Caco-2 (cell line): ENCODE measurements at regions not wholly inside any gene's neighbourhood (a gene's known extent, or its start where the extent isn't known, plus 50 kb on each side); places are given as distances from the start of the nearest gene placed in this dataset.

ENCODE experiments used
- BruUV-seq: library from RNA; stranded (reverse); fragments of 400-500 nt; replicated peaks from 2 replicates; lab custom pipeline; 2021; lab: Mats Ljungman, UMichigan
- CTCF ChIA-PET: fragments of 300-600 bp; sonication (Branson Sonifier 250); formaldehyde crosslinking; loops from one replicate; lab custom pipeline; 2022; ENCODE audit warnings: antibody characterized with exemption; lab: Charles Lee
- POLR2A ChIA-PET: fragments of 300-600 bp; sonication (Branson Sonifier 250); formaldehyde crosslinking; loops from one replicate; lab custom pipeline; 2022; ENCODE audit warnings: antibody characterized with exemption; lab: Charles Lee
- DNase-seq, 2 experiments: peaks; one replicate each; pipeline versions ENCODE4 v3.0.0 to v3.0.0-alpha.2; 2020 to 2022
- H3K27me3 ChIP-seq: replicated peaks from 2 replicates; pipeline ENCODE4 v1.6.0; 2011; ENCODE audit warnings: low read length; ENCODE audit not compliant: control insufficient read depth, insufficient read depth
- H3K36me3 ChIP-seq: 2 replicates; pipeline ENCODE4 v1.5.1; 2011; ENCODE audit warnings: low read length; ENCODE audit not compliant: control insufficient read depth, insufficient read depth
- H3K4me1 ChIP-seq: fragments of 250-450 bp; sonication (Bioruptor Pico); 2 replicates; pipeline ENCODE4 v1.5.1; 2020; ENCODE audit warnings: mild to moderate bottlenecking
- H3K4me3 ChIP-seq: 2 replicates; pipeline ENCODE4 v1.5.1; 2011; ENCODE audit warnings: low read depth, mild to moderate bottlenecking, control low read depth, low read length
- H3K9me3 ChIP-seq: fragments of 250-450 bp; sonication (Bioruptor Pico); 2 replicates; pipeline ENCODE4 v1.5.1; 2020; ENCODE audit warnings: mild to moderate bottlenecking, moderate library complexity
- H3K27ac Mint-ChIP-seq: one replicate; pipeline ENCODE4 v1.8.0; 2022; ENCODE audit warnings: mixed read lengths; ENCODE audit not compliant: unreplicated experiment
- H3K27me3 Mint-ChIP-seq: one replicate; pipeline ENCODE4 v1.8.0; 2022; ENCODE audit warnings: mixed read lengths; ENCODE audit not compliant: insufficient read depth, unreplicated experiment
- H3K36me3 Mint-ChIP-seq: one replicate; pipeline ENCODE4 v1.8.0; 2022; ENCODE audit warnings: mild to moderate bottlenecking, mixed read lengths; ENCODE audit not compliant: insufficient read depth, unreplicated experiment
- H3K4me1 Mint-ChIP-seq: one replicate; pipeline ENCODE4 v1.8.0; 2022; ENCODE audit warnings: low read depth, mixed read lengths; ENCODE audit not compliant: unreplicated experiment
- H3K4me3 Mint-ChIP-seq: one replicate; pipeline ENCODE4 v1.8.0; 2022; ENCODE audit warnings: mild to moderate bottlenecking, moderate library complexity, mixed read lengths; ENCODE audit not compliant: unreplicated experiment
- H3K9me3 Mint-ChIP-seq: one replicate; pipeline ENCODE4 v1.8.0; 2022; ENCODE audit warnings: mixed read lengths; ENCODE audit not compliant: unreplicated experiment
- intact Hi-C: fragments of 100-400 bp; cut with micrococcal nuclease; formaldehyde crosslinking; loops from one replicate; pipeline ENCODE4 v1.10.0; 2022; ENCODE audit not compliant: unreplicated experiment
- TF ChIP-seq, protein P1 (sequence below), 2 experiments: fragments of 200-600 bp in 1 of 2; IDR thresholded peaks; 1 replicate in 1 of 2; 2 replicates in 1 of 2; pipeline versions ENCODE4 v1.5.1 to v1.8.0; 2011 to 2022; ENCODE audit warnings: antibody characterized with exemption in 1 of 2, control low read depth in 1 of 2, inconsistent platforms in 1 of 2, low read depth in 1 of 2, low read length in 1 of 2, mild to moderate bottlenecking in 1 of 2, moderate library complexity in 1 of 2; ENCODE audit not compliant: insufficient read depth in 1 of 2, severe bottlenecking in 1 of 2, unreplicated experiment in 1 of 2

DNA sequence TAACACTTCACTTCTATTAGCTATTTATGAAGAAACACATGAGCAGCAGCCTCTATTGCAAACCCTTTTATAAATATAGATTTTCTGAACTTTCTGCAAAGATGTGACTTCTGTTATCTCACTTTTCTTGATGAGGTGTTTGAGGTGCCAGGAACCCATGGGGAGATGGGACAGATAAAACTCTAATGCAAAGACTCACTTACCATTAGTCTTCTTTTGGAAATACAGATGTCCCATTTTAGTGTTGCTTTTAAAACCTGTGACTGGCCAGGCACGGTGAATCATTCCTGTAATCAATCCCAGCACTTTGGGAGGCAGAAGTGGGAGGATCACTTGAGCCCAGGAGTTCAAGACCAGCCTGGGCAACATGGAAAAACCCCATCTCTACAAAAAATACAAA is 171.3 kb upstream of the GAS1 start:
- no peak overlapping the region for H3K4me3 Mint-ChIP-seq
- H3K27ac Mint-ChIP-seq, result no peak overlapping the region
- Histone ChIP-seq H3K4me1 (no peaks in the 10 kb centered on the region), H3K27me3 (no peaks in the 10 kb centered on the region), H3K9me3 (no peaks in the 10 kb centered on the region), H3K4me3 (no peak overlapping the region), H3K36me3 (no peaks in the 10 kb centered on the region)
- ChIA-PET CTCF (no interaction called here), POLR2A (no interaction called here)
- no TSS peak for BruUV-seq
- no peaks in the 10 kb centered on the region for H3K36me3 Mint-ChIP-seq
- TF ChIP-seq, protein P1, sequence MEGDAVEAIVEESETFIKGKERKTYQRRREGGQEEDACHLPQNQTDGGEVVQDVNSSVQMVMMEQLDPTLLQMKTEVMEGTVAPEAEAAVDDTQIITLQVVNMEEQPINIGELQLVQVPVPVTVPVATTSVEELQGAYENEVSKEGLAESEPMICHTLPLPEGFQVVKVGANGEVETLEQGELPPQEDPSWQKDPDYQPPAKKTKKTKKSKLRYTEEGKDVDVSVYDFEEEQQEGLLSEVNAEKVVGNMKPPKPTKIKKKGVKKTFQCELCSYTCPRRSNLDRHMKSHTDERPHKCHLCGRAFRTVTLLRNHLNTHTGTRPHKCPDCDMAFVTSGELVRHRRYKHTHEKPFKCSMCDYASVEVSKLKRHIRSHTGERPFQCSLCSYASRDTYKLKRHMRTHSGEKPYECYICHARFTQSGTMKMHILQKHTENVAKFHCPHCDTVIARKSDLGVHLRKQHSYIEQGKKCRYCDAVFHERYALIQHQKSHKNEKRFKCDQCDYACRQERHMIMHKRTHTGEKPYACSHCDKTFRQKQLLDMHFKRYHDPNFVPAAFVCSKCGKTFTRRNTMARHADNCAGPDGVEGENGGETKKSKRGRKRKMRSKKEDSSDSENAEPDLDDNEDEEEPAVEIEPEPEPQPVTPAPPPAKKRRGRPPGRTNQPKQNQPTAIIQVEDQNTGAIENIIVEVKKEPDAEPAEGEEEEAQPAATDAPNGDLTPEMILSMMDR (IDR thresholded peaks at IDR 0.05; ENCODE audit: insufficient read depth in 1 of 2, low read depth in 1 of 2, low read length in 1 of 2, severe bottlenecking in 1 of 2, unreplicated experiment in 1 of 2), result no peak
- H3K9me3 Mint-ChIP-seq, result no peaks in the 10 kb centered on the region
- DNase-seq, result no peak
- H3K4me1 Mint-ChIP-seq, result no peaks in the 10 kb centered on the region
- H3K27me3 Mint-ChIP-seq, result peaks cover 6% of the 10 kb centered on the region
- intact Hi-C loops, result no loop called here

- H3K27ac Mint-ChIP-seq, result no peak overlapping the region
- intact Hi-C loops, result no loop called here
- H3K27me3 Mint-ChIP-seq, result peaks cover 6% of the 10 kb centered on the region
- H3K9me3 Mint-ChIP-seq, result no peaks in the 10 kb centered on the region
- DNase-seq, result no peak
- no peaks in the 10 kb centered on the region for H3K36me3 ChIP-seq
- BruUV-seq, result no TSS peak
- no peaks in the 10 kb centered on the region for H3K27me3 ChIP-seq
- TF ChIP-seq, protein P1 (IDR thresholded peaks at IDR 0.05; ENCODE audit: insufficient read depth in 1 of 2, low read depth in 1 of 2, low read length in 1 of 2, severe bottlenecking in 1 of 2, unreplicated experiment in 1 of 2), result no peak
- no peak overlapping the region for H3K4me3 ChIP-seq
- ChIA-PET CTCF (no interaction called here), POLR2A (no interaction called here)
- no peaks in the 10 kb centered on the region for H3K9me3 ChIP-seq
- no peaks in the 10 kb centered on the region for H3K36me3 Mint-ChIP-seq
- no peaks in the 10 kb centered on the region for H3K4me1 Mint-ChIP-seq
- H3K4me3 Mint-ChIP-seq, result no peak overlapping the region
- H3K4me1 ChIP-seq, result no peaks in the 10 kb centered on the region
These were observed 172.1 kb upstream of the GAS1 start for GRCh38 chr9:87119328-87119881.

- CTCF ChIA-PET, result no interaction called here
- no TSS peak for BruUV-seq
- intact Hi-C loops, result no loop called here
- DNase-seq, result no peak
- TF ChIP-seq, protein P1 (IDR thresholded peaks at IDR 0.05; ENCODE audit: insufficient read depth in 1 of 2, low read depth in 1 of 2, low read length in 1 of 2, severe bottlenecking in 1 of 2, unreplicated experiment in 1 of 2), result no peak
- Histone ChIP-seq H3K36me3 (no peaks in the 10 kb centered on the region), H3K4me1 (no peaks in the 10 kb centered on the region), H3K4me3 (no peak overlapping the region), H3K9me3 (no peaks in the 10 kb centered on the region), H3K27me3 (no peaks in the 10 kb centered on the region)
- H3K27me3 Mint-ChIP-seq, result peaks cover 7% of the 10 kb centered on the region
- H3K9me3 Mint-ChIP-seq, result no peaks in the 10 kb centered on the region
- POLR2A ChIA-PET, result no interaction called here
- no peak overlapping the region for H3K4me3 Mint-ChIP-seq
- no peaks in the 10 kb centered on the region for H3K36me3 Mint-ChIP-seq
- no peak overlapping the region for H3K27ac Mint-ChIP-seq
- H3K4me1 Mint-ChIP-seq, result no peaks in the 10 kb centered on the region
These were observed 173.3 kb upstream of the GAS1 start for GRCh38 chr9:87120610-87121009.
